ENCODE measurements at regions not wholly inside any gene's neighbourhood (a gene's known extent, or its start where the extent isn't known, plus 50 kb on each side); places are given as distances from the start of the nearest gene placed in this dataset.

- no peaks in the 10 kb centered on the region for H3K79me2 ChIP-seq (ENCODE audit: control insufficient read depth, insufficient read depth, low read length)
- ChIA-PET POLR2A (no interaction called here), CTCF (no interaction called here)
- H3K36me3 ChIP-seq (ENCODE audit: control insufficient read depth in 2 of 2, extremely low read depth in 1 of 2, insufficient read depth in 2 of 2, low read length in 2 of 2) = no peaks in the 10 kb centered on the region
- DNase-seq (ENCODE audit: low read depth, low spot score) = no peak
- no peaks in the 10 kb centered on the region for H3K4me1 ChIP-seq (ENCODE audit: control insufficient read depth, extremely low read depth, insufficient read depth, low read length)
- no peak for FAIRE-seq
- no peak overlapping the region for H2AFZ ChIP-seq (ENCODE audit: low read depth, low read length)
- no peaks in the 10 kb centered on the region for H3K9me3 ChIP-seq (replicated peaks; ENCODE audit: control insufficient read depth, insufficient read depth, low read length)
- no peaks in the 10 kb centered on the region for H3K27me3 ChIP-seq (ENCODE audit: control insufficient read depth in 2 of 2, insufficient read depth in 2 of 2, low read length in 2 of 2)
- no peak overlapping the region for H3K27ac ChIP-seq (ENCODE audit: insufficient read depth, low read depth, low read length)
- dilution Hi-C loops (cut with MboI; ENCODE audit: extremely low pct_ligation_motif_present, low sequenced_read_pairs) (no loop called here), intact Hi-C loops (cut with micrococcal nuclease) (no loop called here)
- H4K20me1 ChIP-seq (replicated peaks; ENCODE audit: control insufficient read depth, extremely low read depth, insufficient read depth, low read length) = no peaks in the 10 kb centered on the region
- no peak overlapping the region for H3K4me3 ChIP-seq (replicated peaks in 1 of 3; ENCODE audit: insufficient read depth in 1 of 3, low read depth in 1 of 3, low read length in 3 of 3)
- no peak for TF ChIP-seq FOS (IDR thresholded peaks at IDR 0.05; ENCODE audit: borderline replicate concordance, insufficient read depth, low read length)
- no peak for TF ChIP-seq GATA2 (IDR thresholded peaks at IDR 0.05; ENCODE audit: insufficient read depth, insufficient read length, low read depth, low read length)
- TF ChIP-seq POLR2A (IDR thresholded peaks at IDR 0.05; ENCODE audit: low read depth, low read length) = no peak
- TF ChIP-seq JUN (IDR thresholded peaks at IDR 0.05; ENCODE audit: borderline replicate concordance, insufficient read depth, insufficient read length, low read depth) = no peak
- TF ChIP-seq POLR2AphosphoS5 (IDR thresholded peaks at IDR 0.05; ENCODE audit: insufficient read depth, low read depth, low read length) = no peak
- no peak for TF ChIP-seq CTCF (IDR thresholded peaks at IDR 0.05; ENCODE audit: extremely low read depth in 1 of 2, insufficient read depth in 1 of 2, low read depth in 1 of 2, low read length in 2 of 2)
- no peak for TF ChIP-seq MYC (IDR thresholded peaks at IDR 0.05; ENCODE audit: low read depth, low read length)
- no peak for TF ChIP-seq EZH2 (IDR thresholded peaks at IDR 0.05; ENCODE audit: borderline replicate concordance, low read depth, low read length, severe bottlenecking)
- no peak overlapping the region for H3K4me2 ChIP-seq (ENCODE audit: insufficient read depth, low read length)
- H3K9me1 ChIP-seq (replicated peaks; ENCODE audit: control insufficient read depth, extremely low read depth, insufficient read depth, low read length) = no peaks in the 10 kb centered on the region
- BruUV-seq (replicated peaks) = no TSS peak
- no peak overlapping the region for H3K9ac ChIP-seq (replicated peaks; ENCODE audit: extremely low read depth, insufficient read depth, low read length)
Measured at GRCh38 chr10:129199826-129200225, 267.2 kb upstream of the MGMT start.
